Loucy (cell line): ENCODE measurements at regions not wholly inside any gene's neighbourhood (a gene's known extent, or its start where the extent isn't known, plus 50 kb on each side); places are given as distances from the start of the nearest gene placed in this dataset.

Source experiments
- EZH2phosphoT487 ChIP-seq: fragments of 200-600 bp; IDR thresholded peaks from 2 replicates; pipeline ENCODE4 v1.6.1; 2018; ENCODE audit warnings: antibody characterized with exemption, mild to moderate bottlenecking, moderate library complexity, borderline replicate concordance
- TF ChIP-seq, protein P1 (sequence below): fragments of 200-600 bp; sonication (generic); conservative IDR thresholded peaks from 2 replicates; pipeline ENCODE4 v1.5.1; 2014; ENCODE audit warnings: mild to moderate bottlenecking, antibody characterized with exemption, low read length

DNA sequence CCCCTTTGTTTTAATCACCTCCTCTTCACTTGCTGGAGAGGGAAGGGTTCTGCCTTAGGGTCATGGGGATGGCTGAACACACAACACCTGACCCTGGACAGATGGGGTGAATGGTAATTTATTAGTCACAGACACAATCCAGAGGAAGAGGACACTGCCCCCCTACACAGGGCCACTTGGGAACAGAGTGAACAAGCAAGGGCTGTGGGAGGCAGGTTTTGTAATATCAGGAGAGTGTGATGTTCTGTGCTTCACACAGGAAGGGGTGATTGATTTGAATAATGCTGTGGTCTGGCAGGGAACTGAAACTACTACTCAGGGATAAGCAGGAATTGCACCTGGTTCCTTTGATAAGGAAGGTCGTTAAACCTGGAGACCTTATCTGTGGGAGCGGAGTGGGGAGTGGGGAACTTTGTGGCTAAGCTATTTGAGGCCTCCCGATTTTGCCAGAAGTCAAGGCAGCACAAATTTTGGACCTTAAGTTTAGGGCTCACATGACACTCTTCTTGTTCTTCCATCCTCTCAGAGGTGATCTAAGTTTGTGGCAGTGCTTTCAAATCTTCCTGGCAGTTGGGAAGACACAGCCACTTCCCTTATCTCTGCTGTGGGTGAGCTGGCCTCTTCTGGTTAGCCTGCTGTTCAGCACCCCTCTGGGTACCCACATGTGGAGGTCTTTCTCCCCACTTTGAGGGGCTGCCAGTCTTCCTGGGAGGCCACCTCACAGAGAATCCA is 77.8 kb downstream of the CD164 start:
- TF ChIP-seq, protein P1, sequence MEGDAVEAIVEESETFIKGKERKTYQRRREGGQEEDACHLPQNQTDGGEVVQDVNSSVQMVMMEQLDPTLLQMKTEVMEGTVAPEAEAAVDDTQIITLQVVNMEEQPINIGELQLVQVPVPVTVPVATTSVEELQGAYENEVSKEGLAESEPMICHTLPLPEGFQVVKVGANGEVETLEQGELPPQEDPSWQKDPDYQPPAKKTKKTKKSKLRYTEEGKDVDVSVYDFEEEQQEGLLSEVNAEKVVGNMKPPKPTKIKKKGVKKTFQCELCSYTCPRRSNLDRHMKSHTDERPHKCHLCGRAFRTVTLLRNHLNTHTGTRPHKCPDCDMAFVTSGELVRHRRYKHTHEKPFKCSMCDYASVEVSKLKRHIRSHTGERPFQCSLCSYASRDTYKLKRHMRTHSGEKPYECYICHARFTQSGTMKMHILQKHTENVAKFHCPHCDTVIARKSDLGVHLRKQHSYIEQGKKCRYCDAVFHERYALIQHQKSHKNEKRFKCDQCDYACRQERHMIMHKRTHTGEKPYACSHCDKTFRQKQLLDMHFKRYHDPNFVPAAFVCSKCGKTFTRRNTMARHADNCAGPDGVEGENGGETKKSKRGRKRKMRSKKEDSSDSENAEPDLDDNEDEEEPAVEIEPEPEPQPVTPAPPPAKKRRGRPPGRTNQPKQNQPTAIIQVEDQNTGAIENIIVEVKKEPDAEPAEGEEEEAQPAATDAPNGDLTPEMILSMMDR: no peak
- TF ChIP-seq EZH2phosphoT487: no peak
